Retinal pigment epithelial cell (primary cell): ENCODE measurements at regions not wholly inside any gene's neighbourhood (a gene's known extent, or its start where the extent isn't known, plus 50 kb on each side); places are given as distances from the start of the nearest gene placed in this dataset.

Experiments used
- DNase-seq: peaks from one replicate; pipeline ENCODE4 v3.0.0-alpha.2; 2010; ENCODE audit warnings: low read depth
- H3K4me3 ChIP-seq: 2 replicates; pipeline ENCODE4 v1.5.1; 2011; ENCODE audit warnings: mild to moderate bottlenecking, low read length, control low read depth, moderate library complexity
- CTCF ChIP-seq: conservative IDR thresholded peaks from 2 replicates; pipeline ENCODE4 v1.5.1; 2011; ENCODE audit warnings: low read depth, low read length, control low read depth, inconsistent platforms

- TF ChIP-seq CTCF = no peak
- no peak for DNase-seq
- H3K4me3 ChIP-seq = no peak overlapping the region
These were observed 125.7 kb upstream of the SSTR4 start for GRCh38 chr20:22909436-22909835.

GRCh38 chr20:22910287-22910852, 124.7 kb upstream of the SSTR4 start:
- no peak overlapping the region for H3K4me3 ChIP-seq
- no peak for DNase-seq
- no peak for TF ChIP-seq CTCF

GRCh38 chr20:22914291-22914690, 120.8 kb upstream of the SSTR4 start:
- no peak for TF ChIP-seq CTCF
- H3K4me3 ChIP-seq = no peak overlapping the region
- DNase-seq = no peak

- no peak overlapping the region for H3K4me3 ChIP-seq
- DNase-seq = no peak
- no peak for TF ChIP-seq CTCF
These were observed 119.6 kb upstream of the SSTR4 start for GRCh38 chr20:22915512-22915911.

GRCh38 chr20:22916021-22916842, 118.9 kb upstream of the SSTR4 start:
- no peak for DNase-seq

GRCh38 chr20:22918286-22918983, 116.7 kb upstream of the SSTR4 start:
- no peak for DNase-seq
- TF ChIP-seq CTCF = no peak

More at GRCh38 chr20:22916021-22916842, 118.9 kb upstream of the SSTR4 start:
- H3K4me3 ChIP-seq = no peak overlapping the region
- no peak for TF ChIP-seq CTCF

More at GRCh38 chr20:22918286-22918983, 116.7 kb upstream of the SSTR4 start:
- no peak overlapping the region for H3K4me3 ChIP-seq
